ENCODE measurements at regions not wholly inside any gene's neighbourhood (a gene's known extent, or its start where the extent isn't known, plus 50 kb on each side); places are given as distances from the start of the nearest gene placed in this dataset.

DNA sequence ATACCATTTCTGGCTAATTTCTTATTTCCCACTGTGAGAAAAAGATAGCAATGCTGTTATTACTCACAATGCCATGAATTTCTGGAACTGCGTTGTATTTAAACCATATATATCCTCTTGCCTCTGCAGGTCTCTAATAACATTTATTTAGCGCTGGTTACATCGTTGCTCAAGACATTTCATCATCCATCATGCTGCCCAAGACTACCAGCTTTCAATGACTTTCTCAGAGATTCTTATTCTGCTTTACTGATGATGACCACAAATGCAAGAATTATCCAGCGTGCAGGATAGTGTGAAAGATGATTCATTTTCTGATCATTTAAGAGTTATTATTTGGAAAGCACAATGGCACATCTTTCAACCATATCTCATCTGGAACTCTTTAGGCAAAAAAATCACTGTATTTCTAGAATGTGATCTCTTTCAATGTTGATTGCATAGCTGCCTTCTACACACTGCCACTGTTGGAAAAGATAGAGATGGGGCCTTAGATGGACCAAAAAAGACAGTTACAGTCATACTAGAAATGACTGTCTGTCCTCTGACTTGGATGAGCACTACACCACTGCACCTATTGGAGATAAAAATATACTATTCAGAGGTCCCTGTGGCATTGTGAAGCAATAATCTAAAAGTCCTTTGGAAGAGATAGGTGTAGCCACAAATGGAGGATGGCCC lies 716.1 kb downstream of the NSUN3 start:
- no peak for TF ChIP-seq EZH2 (IDR thresholded peaks at IDR 0.05; ENCODE audit: low read length, unreplicated experiment)
- TF ChIP-seq, protein P1, sequence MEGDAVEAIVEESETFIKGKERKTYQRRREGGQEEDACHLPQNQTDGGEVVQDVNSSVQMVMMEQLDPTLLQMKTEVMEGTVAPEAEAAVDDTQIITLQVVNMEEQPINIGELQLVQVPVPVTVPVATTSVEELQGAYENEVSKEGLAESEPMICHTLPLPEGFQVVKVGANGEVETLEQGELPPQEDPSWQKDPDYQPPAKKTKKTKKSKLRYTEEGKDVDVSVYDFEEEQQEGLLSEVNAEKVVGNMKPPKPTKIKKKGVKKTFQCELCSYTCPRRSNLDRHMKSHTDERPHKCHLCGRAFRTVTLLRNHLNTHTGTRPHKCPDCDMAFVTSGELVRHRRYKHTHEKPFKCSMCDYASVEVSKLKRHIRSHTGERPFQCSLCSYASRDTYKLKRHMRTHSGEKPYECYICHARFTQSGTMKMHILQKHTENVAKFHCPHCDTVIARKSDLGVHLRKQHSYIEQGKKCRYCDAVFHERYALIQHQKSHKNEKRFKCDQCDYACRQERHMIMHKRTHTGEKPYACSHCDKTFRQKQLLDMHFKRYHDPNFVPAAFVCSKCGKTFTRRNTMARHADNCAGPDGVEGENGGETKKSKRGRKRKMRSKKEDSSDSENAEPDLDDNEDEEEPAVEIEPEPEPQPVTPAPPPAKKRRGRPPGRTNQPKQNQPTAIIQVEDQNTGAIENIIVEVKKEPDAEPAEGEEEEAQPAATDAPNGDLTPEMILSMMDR (conservative IDR thresholded peaks at IDR 0.05; ENCODE audit: low read depth, low read length) = no peak

Measured in PC-3 (cell line).